H1 (cell line): ENCODE measurements at regions not wholly inside any gene's neighbourhood (a gene's known extent, or its start where the extent isn't known, plus 50 kb on each side); places are given as distances from the start of the nearest gene placed in this dataset.

ENCODE experiments used
- ASH2L ChIP-seq: fragments of 200-600, 300-600 bp; sonication (generic); IDR thresholded peaks from one replicate; pipeline ENCODE4 v1.7.1; 2017; ENCODE audit warnings: low read length
- BRCA1 ChIP-seq: IDR thresholded peaks from 2 replicates; pipeline ENCODE4 v1.6.1; 2012; ENCODE audit warnings: low read depth, low read length, improper control_type of control experiment
- GABPA ChIP-seq: IDR thresholded peaks from 2 replicates; pipeline ENCODE4 v1.6.1; 2011; ENCODE audit warnings: mild to moderate bottlenecking, low read length, moderate library complexity, borderline replicate concordance; ENCODE audit not compliant: insufficient read depth
- KDM1A ChIP-seq: fragments of 200-600, 300-600 bp; sonication (generic); IDR thresholded peaks from 2 replicates; pipeline ENCODE4 v1.7.1; 2016; ENCODE audit warnings: mild to moderate bottlenecking, low read length, borderline replicate concordance
- POLR2AphosphoS5 ChIP-seq: IDR thresholded peaks from 2 replicates; pipeline ENCODE4 v1.6.1; 2011; ENCODE audit warnings: low read depth, low read length
- SIN3A ChIP-seq, 2 experiments: IDR thresholded peaks in 1 of 2; conservative IDR thresholded peaks in 1 of 2; 2 replicates each; pipeline ENCODE4 v1.6.1; 2011 to 2012; ENCODE audit warnings: low read length in 2 of 2, improper control_type of control experiment in 1 of 2, low read depth in 1 of 2, mild to moderate bottlenecking in 1 of 2
- TCF12 ChIP-seq: IDR thresholded peaks from 2 replicates; pipeline ENCODE4 v1.6.1; 2011; ENCODE audit warnings: low read depth, mild to moderate bottlenecking, low read length
- ZNF274 ChIP-seq: IDR thresholded peaks from 2 replicates; pipeline ENCODE4 v1.7.0; 2012; ENCODE audit warnings: low read length, borderline replicate concordance; ENCODE audit errors: extremely low read depth
- TF ChIP-seq, protein P1 (sequence below), 3 experiments: IDR thresholded peaks; 1 replicate in 2 of 3; 2 replicates in 1 of 3; pipeline versions ENCODE4 v1.5.1 to v1.6.1; 2011; ENCODE audit warnings: low read length in 3 of 3, mild to moderate bottlenecking in 3 of 3, inconsistent platforms in 2 of 3, low read depth in 1 of 3, moderate library complexity in 1 of 3; ENCODE audit not compliant: insufficient read depth in 1 of 3; ENCODE audit errors: control extremely low read depth in 1 of 3
- TF ChIP-seq, protein P2 (sequence below): IDR thresholded peaks from 2 replicates; pipeline ENCODE4 v1.6.1; 2011; ENCODE audit warnings: low read length, improper control_type of control experiment

DNA sequence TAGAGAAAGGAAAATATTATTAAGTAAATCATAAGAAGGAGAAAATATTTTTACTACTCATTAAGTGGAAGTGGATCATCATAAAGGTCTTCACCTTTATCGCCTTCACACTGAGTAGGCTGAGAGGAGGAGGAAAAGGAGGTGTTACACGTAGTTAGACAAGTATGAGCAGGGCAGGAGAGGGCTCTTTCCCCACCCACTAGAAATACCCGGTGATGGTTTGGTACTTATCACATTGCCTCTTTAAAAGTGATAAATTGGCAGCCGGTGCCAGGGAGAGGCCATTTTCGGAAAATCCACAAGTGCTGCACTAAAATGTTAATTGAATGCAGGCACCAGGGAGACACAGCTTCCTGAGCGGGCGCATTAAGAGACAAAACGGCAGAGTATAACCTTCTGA is 598.7 kb upstream of the SOX11 start:
- TF ChIP-seq ASH2L (no peak), TCF12 (no peak), ZNF274 (no peak), BRCA1 (no peak), POLR2AphosphoS5 (no peak), KDM1A (no peak), SIN3A (conservative IDR thresholded peaks at IDR 0.05 in 1 of 2, IDR thresholded peaks at IDR 0.05 in 1 of 2; ENCODE audit: low read depth in 1 of 2, low read length in 2 of 2) (no peak), GABPA (no peak)
- TF ChIP-seq, protein P1, sequence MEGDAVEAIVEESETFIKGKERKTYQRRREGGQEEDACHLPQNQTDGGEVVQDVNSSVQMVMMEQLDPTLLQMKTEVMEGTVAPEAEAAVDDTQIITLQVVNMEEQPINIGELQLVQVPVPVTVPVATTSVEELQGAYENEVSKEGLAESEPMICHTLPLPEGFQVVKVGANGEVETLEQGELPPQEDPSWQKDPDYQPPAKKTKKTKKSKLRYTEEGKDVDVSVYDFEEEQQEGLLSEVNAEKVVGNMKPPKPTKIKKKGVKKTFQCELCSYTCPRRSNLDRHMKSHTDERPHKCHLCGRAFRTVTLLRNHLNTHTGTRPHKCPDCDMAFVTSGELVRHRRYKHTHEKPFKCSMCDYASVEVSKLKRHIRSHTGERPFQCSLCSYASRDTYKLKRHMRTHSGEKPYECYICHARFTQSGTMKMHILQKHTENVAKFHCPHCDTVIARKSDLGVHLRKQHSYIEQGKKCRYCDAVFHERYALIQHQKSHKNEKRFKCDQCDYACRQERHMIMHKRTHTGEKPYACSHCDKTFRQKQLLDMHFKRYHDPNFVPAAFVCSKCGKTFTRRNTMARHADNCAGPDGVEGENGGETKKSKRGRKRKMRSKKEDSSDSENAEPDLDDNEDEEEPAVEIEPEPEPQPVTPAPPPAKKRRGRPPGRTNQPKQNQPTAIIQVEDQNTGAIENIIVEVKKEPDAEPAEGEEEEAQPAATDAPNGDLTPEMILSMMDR (IDR thresholded peaks at IDR 0.05; ENCODE audit: control extremely low read depth in 1 of 3, insufficient read depth in 1 of 3, low read depth in 1 of 3, low read length in 3 of 3): no peak
- TF ChIP-seq, protein P2, sequence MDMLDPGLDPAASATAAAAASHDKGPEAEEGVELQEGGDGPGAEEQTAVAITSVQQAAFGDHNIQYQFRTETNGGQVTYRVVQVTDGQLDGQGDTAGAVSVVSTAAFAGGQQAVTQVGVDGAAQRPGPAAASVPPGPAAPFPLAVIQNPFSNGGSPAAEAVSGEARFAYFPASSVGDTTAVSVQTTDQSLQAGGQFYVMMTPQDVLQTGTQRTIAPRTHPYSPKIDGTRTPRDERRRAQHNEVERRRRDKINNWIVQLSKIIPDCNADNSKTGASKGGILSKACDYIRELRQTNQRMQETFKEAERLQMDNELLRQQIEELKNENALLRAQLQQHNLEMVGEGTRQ: no peak
